GM18498 (cell line): ENCODE measurements at regions not wholly inside any gene's neighbourhood (a gene's known extent, or its start where the extent isn't known, plus 50 kb on each side); places are given as distances from the start of the nearest gene placed in this dataset.

Experiments
- ATAC-seq: cut with Tn5 transposase; IDR thresholded peaks from one replicate; pipeline ENCODE4 v1.9.1; 2021; ENCODE audit warnings: mild to moderate bottlenecking, moderate library complexity; ENCODE audit not compliant: unreplicated experiment

DNA sequence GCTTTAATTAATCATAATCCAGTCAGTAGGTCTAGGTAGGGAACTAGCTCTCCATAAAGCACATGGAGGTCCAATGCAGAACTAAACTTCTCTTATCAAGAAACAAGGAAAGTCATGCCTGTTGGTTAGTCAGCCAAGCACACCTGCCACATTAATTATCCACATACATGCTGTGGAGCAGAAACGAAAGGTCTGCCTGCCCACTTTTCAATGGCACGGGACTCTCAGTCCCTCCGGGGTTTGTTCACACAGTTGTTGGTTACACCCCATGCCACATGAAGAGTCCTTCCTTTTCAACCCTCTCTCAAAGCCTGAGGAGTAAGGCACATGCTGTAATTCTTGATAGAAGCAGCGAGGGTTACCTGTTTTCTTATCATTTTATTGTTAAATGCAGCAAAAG lies 1096.4 kb upstream of the MAP3K7 start:
- no peak for ATAC-seq

DNA sequence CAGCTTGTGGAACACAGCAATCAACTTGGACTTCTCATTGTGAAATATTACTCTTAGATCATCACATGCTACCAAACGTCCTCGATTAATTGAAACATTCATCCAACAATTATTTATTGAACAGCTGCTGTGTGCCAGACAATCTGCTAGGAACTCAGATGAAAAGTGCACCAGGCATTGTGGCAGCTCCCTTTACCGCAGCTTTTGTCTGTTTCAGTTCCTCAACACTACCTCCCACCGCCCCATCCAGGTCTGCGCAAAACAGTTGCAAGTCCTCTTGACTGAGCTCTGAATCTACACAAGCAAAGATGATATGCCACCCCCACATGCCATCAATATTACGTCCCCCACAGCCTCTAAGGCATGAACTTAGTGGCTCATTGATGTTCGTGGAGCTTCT lies 1094.4 kb upstream of the MAP3K7 start:
- no peak for ATAC-seq

DNA sequence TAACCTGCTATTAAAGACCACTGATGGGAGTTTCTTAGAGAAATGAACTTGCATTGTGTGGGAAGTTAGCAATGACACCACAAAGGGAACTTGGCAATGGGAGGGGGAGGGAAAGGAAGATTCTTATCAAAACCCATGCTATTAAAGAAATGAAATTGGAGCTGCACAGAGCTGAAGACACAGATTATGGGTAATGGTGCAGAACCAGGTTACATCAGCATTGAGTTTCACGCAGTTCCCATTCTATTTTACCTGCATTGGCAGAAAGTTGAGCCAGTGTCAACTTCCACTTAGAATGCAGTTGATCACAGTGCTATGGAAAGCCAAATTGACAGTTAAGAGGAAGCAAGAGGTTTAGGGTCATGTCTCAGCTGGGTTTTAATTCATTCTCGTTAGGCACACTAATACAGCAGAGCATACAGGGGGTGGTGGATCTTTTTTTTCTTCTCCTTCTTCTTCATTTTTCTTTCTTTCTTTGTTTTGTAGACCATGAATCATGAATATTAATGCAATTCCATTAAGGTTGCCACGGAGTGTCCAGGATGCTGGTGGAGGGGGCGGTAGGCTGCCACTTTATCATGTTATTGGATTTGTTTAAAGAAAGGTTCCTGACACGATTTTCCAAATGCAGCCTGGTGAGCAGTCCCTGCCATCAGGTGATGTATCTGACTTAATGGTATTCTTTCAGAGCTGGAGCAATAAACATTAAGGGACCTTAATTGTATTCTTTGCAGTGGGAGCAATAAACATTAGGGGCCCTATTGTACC lies 1092.0 kb upstream of the MAP3K7 start:
- ATAC-seq, result no peak

DNA sequence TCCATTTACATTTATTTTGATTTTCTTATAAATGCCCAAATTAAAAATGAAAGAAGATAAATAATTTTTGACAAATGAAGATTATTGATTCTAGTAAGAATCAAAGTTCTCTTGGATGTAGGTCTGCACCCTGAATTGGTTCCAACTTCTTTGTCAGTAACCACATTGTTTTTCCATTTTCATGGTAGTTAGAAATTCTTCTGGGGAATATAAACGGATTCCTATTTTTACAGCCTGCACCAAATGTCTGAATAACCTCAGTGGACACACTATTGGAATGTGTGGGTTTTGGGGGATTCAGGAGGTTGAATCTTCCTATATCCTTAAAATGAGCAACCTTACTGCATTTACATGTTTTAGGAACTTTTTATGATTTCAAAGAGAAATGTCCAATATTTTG lies 1085.3 kb upstream of the MAP3K7 start:
- ATAC-seq, result no peak

DNA sequence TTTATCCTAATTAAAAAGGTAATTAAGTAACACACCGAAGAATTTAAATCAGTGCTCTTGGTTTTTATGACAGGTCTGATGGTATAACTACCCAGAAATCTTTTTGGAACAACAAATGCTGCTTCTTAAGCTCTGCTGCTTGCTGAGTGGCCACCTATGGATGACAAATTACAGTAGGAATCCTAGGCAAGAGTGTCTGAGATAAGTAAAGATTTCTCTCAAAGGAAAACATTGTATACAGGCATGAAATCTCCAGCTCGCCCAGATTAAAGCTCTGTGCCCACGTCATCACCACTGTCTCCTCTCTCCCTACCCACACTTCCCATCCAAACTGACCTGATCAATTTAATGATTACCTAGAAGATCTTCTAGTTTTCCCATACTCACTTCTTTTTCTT lies 1083.0 kb upstream of the MAP3K7 start:
- no peak for ATAC-seq

DNA sequence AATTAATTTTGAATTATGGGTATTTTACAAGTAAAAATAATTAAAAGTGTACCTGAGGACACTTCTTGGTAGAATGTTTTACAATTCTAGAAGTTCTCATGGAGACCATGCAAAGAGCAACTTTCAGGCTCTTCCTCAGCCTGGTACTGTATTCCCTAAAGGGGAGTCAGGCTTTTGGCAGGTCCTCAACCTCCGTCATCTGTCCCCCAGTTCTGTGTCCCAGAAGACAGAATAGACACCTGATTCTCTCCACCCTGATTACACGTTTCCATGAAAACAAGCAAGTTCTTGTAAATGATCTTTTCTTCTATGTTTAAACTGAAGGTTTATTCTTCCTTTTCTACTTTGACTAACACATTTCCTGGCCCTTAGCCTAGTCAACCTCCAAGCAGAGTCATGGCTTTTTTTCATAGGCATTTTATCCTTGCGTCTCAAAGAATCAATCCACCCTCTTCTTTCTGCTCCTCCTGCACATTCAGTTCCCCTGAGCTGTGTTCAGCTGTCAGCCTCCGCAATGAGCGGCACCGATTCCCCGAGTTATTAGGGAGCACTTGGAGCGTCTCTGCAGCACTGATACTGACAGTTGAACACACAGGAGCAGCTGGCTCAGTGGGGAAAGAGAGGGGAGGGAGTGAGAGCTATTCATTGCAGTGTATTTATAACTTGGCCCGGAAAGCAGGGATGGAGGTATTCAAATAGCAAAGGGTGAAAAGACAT lies 1082.4 kb upstream of the MAP3K7 start:
- no peak for ATAC-seq

DNA sequence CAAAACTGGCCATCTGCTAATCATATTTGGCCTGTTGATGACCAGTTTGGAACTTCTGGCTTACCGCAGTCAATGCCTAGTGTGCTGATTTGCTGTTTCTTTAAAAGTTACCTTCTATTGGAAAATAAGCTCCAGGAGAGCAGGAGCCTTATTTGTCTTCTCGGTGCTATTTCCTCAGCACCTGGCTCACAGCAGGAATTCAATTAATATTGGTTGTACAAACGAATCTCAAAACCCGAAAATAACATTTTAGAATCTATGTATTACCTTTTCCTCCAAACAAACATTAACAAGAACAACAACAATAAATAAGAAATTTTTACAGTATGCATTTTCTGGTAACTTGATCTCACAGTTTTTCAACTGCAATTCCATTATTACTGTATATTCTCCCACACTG lies 1080.7 kb upstream of the MAP3K7 start:
- ATAC-seq, result no peak

DNA sequence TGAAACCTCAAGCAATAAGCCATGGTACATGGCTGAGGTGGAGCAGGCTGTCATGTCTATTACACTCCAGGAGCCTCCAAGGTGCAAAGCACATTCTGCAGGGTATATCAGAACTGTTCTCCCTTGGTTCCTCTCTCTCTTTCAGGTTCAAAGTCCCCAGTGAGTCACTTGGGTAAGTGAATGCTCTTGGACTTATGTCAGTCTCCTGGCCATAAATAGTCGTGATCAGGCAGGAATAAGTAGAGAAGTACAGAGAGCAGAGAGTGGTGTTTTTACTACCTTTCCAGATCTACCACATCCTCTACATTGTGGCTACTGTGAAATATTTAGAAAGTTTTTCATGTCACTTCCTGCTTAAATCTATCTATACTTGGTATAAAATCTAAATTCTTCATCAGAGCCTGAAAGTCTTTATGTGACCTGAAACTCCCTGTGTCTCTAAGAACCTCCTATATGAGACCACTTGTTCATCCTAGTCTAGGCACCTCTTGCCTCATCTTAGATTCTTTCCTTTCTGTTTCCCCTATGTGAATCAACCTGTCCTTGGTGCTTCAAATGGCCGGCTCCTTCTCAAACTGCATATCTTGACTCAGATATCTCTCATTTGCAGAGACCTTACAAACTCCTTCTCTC lies 1077.6 kb upstream of the MAP3K7 start:
- ATAC-seq, result peak; percentile 61

DNA sequence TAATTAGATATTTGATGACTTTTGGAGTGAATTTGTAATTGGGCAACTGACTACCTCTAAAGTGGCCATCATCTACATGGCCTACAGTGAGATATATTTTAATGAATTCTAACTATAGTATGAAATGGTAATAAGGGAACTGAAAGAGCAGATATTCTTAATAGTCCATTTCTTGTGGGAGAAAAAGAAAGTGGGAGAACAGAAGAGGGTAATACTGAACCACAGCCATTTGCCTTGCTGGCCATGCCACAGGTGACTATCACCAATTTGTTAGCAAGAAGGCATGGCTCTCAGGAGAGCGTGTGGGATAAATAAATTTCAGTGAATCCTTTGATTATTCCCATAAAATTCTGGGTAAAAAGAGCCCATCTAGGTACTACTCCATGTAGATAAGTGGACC lies 1074.0 kb upstream of the MAP3K7 start:
- ATAC-seq, result no peak

DNA sequence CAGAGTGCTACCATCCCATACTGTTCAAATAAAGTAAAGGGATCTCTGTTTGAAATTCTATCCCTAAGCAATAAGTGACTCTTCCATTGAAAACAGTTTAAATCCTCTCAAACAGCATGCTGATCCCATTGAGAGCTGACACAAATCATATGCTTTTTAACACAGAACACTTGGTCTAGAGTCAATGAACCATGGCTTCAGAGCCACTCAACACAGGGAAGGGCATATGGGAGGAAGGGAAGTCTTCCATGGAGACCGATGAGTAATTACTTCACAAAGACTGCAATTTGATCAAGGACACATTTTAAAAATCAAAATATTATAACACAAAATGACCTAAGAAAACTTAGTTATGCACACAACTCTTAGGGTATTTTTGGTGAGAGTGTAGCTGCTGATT lies 1073.0 kb upstream of the MAP3K7 start:
- ATAC-seq, result no peak

DNA sequence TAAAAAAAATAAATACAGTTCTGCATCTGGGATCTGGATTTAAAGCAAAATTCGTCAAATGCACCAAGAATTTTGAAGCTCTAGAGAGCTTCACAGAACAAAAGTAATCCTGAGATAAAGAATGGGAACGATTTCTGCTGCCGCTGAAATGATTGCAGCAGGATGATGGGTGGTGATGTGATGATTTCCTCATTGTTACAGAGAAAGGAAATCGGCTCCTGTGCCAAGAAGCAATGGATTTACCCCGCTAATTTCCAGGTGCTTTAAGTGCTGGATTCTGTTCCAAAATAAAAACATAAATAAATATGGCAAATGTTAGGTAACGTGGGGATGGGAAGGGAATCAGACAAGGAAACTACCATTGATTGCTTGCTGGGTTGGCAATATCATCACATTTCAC lies 1067.9 kb upstream of the MAP3K7 start:
- no peak for ATAC-seq

DNA sequence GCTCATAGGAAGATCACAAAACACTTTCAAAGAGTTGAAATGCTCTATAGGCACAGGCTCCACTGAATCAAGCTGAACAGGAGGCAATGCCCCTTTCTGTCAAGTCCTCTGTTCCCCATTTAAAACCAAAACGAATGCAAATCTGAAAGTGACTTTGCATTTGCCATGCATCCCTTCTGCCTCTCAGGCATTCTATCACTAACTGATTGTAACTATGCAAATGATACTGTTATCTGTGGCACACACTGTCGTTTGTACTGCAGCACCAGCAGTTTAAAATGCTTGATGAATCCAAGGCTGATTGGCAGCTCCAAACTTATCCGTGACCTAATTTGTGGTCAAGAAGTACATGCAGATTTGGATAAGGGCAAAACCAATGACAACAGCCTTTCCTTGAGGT lies 1067.5 kb upstream of the MAP3K7 start:
- no peak for ATAC-seq

DNA sequence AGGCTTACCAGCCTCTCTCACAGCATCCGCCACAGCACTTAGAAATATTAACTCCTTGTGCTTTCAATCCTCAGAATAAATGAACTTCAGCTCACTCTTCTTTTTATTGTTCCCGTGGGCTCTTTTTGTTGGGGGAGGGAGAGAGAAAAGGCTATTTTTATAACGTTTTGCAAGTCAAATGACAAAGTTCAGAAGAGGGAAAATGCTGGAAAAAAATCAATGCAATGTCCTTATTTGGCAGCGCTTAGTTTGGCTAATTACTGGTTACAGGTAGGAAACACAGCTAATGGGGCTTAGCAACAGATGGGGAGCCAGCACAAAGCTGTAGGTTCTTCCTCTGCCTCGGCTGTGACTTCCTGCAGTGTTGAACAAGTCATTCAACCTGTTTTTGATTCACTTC lies 1067.0 kb upstream of the MAP3K7 start:
- no peak for ATAC-seq

DNA sequence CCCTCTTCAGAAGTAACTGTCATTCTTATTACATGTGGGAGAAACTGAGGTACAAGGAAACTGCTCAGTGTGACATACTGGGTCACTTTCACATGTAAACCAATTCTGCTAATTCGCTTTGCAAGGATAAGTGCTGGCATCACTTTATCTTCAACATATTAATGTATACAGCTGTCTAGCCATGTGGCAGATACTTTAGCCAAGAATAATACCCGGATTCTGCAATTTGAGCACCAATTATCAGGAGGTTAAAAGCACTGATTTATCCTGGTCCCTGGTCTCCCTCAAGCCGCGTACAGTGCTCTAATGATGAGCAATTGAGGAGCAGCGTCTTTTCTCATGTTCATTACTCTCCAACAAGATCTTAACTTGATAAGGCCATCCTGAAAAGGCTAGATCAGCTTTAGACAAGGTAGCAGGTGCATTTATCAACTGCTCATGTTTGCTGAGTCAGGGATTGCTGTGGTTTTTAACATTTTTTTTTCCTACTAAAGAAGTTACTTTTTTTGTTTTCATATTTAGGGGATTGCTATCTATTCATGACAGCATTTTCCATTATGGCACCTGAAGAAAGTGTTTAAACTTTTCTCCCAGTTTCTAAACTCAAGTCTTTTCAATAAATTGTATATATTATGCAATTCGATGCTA lies 1066.3 kb upstream of the MAP3K7 start:
- no peak for ATAC-seq

DNA sequence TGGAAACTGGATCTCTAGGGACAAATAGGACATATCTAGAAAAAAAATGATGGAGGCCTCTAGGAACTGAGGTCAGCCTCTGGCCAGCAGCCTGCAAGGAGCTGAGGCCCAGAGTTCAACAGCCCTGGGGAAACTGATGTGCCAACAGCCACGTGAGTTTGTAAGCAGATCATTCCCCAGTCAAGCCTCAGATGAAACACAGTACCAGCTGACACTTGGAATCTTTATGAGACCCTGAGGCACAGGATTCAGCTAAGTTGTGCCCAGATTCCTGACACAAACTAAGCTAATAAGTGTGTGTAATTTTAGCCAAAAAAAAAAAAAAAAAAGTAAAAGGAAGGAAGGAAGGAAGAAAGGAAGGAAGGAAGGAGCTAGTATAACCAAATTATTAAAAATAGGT lies 1059.8 kb upstream of the MAP3K7 start:
- ATAC-seq, result no peak

DNA sequence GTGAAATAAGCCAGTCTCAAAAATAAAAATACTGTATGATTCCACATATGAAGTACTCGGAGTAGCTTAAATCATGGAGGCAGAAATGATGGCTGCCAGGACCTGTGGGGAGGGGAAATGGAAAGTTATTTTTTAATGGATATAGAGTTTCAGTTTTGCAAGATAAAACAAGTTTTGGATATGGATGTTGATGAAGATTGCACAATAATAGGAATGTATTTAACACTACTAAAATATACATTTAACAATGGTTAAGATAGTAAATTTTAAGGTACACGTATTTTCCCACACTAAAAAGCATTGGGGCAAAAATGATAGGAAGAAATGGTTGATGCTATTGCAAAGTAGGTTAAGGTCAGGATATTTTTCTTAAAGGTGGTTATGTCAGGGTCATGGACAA lies 1058.9 kb upstream of the MAP3K7 start:
- no peak for ATAC-seq

DNA sequence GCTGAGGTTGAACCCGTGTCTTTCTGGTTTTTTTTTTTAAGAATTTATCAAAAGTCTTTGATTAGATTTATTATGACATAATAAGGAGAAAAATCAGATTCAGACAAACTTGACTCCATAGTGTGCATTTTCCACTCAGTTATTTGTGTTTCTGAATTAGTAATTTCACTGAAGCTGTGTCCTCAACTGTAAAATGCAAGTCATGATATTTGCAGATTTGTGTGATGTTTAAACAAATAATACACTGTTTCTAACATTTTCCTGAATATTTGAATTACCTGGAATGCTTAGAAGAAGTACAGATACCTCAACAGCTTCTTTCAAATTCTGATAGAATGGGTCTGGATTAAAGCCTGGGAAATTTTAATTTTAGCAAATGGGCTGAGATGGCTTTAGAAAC lies 1050.3 kb upstream of the MAP3K7 start:
- ATAC-seq, result no peak

DNA sequence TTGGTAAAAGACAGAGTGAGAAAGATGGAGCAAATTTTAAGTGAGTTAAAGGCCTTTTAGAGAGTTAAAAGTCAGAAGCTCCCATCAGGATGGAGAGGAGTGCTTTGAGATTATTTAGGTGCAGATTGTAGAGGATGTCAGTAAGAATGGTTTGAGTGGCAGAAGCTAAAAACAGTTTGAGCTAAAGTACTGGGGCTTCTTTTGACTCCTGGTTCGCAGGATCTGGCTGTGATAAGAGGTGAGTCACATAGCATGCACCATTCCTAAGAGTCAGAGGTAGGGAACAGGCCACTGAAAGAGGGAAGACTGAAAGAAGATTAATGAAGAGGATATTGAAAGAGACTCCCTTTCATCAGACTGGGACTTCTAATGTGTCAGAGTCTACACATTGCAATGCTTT lies 1047.9 kb upstream of the MAP3K7 start:
- ATAC-seq, result no peak

DNA sequence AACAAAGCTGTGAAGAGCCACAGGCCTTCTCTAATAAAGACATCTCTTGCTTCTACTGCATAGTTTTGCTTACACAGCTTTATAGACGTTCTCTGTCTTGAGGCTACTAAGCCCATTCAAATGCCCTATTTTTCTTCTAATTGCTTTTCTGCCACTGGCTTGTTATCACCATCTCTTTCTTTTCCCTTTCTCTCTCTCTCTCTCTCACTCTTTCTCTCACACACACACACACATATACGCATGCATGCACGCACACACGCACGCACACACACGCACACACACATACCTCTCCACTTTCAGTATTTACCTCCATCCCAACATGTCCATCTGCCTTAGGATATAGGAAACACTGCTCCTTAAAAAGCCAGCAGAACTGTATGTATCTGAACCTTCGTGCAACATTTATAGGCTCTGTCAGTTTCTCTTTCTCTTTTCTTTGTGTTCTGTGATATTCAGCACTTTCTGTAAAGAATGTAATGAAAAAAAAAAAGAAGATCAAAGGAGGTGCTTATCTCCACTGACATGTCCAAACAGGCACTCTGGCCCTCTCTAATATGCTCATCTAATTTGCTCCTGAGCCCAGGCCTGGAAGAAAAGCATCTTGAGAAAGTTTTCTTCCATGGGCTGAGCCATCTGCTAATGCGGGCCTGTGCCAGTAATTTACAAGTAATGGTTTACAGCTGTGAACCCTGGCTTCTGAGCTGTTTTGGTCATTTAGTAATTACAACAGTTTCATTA lies 1046.7 kb upstream of the MAP3K7 start:
- no peak for ATAC-seq

DNA sequence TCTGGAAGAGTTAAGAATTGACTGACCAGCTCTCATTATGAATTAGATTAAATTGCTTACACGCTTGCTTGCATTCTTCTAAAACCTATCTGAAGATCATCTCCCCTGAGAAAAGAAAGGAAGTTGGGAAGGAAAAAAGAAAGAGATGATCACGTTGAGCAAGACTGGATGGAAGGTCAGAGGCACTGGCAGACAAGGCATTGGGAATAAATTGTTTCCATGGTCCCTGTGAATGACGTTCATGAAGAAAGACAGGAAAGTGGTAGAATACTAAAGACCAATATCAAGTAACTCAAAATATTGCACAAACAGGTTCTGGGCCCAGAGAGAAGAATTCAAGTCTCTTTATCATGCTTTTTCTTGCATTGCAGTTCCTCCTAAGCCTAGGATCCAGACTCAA lies 1045.4 kb upstream of the MAP3K7 start:
- no peak for ATAC-seq

DNA sequence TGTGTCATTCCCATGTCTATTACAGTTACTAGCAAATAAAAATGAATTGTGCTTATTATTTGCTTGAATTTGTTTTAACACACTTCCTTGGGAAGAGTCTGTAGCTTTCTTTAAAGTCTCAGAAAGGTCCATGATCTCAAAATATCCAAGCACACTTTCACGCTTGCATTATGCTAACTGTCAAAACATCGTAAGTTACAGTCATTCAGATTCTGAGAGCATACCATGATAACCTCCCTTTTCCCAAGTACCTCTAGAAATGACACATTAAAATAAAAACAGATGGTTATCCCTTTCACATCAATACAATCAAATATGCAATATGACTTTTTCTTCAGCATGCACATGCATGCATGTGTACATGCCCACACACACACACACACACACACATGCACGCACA lies 1044.4 kb upstream of the MAP3K7 start:
- no peak for ATAC-seq
